Mesendoderm (in vitro differentiated cells): ENCODE measurements at regions not wholly inside any gene's neighbourhood (a gene's known extent, or its start where the extent isn't known, plus 50 kb on each side); places are given as distances from the start of the nearest gene placed in this dataset.

Experiments
- DNase-seq: peaks from one replicate; pipeline ENCODE4 v3.0.0; 2013
- H2AK5ac ChIP-seq: 2 replicates; pipeline ENCODE4 v1.6.1; 2013; ENCODE audit warnings: low read length, inconsistent platforms
- H2BK120ac ChIP-seq: 2 replicates; pipeline ENCODE4 v1.6.1; 2013; ENCODE audit warnings: low read depth, mild to moderate bottlenecking, low read length, moderate library complexity, mixed read lengths
- H2BK15ac ChIP-seq: replicated peaks from 2 replicates; pipeline ENCODE4 v1.6.1; 2013; ENCODE audit warnings: low read depth, mild to moderate bottlenecking, moderate library complexity
- H2BK5ac ChIP-seq: 2 replicates; pipeline ENCODE4 v1.6.1; 2013; ENCODE audit warnings: low read length, inconsistent platforms
- H3K18ac ChIP-seq: 2 replicates; pipeline ENCODE4 v1.6.1; 2013; ENCODE audit warnings: mild to moderate bottlenecking, low read length, mixed read lengths
- H3K23ac ChIP-seq: one replicate; pipeline ENCODE4 v1.6.1; 2013; ENCODE audit warnings: low read length
- H3K27ac ChIP-seq: 2 replicates; pipeline ENCODE4 v1.5.1; 2013; ENCODE audit warnings: low read depth, mild to moderate bottlenecking, inconsistent platforms, low read length, moderate library complexity
- H3K27me3 ChIP-seq: 2 replicates; pipeline ENCODE4 v1.6.1; 2013; ENCODE audit warnings: low read length, control low read depth, mild to moderate bottlenecking, inconsistent platforms; ENCODE audit not compliant: insufficient read depth, poor library complexity
- H3K36me3 ChIP-seq: 2 replicates; pipeline ENCODE4 v1.6.1; 2013; ENCODE audit warnings: low read length, inconsistent platforms; ENCODE audit not compliant: control insufficient read depth, insufficient read depth
- H3K4ac ChIP-seq: one replicate; pipeline ENCODE4 v1.6.1; 2013; ENCODE audit warnings: low read depth, mild to moderate bottlenecking, low read length, moderate library complexity
- H3K4me1 ChIP-seq: 2 replicates; pipeline ENCODE4 v1.6.1; 2013; ENCODE audit warnings: low read depth, low read length, inconsistent platforms; ENCODE audit not compliant: control insufficient read depth
- H3K4me2 ChIP-seq: 2 replicates; pipeline ENCODE4 v1.6.1; 2013; ENCODE audit warnings: low read length
- H3K4me3 ChIP-seq: 2 replicates; pipeline ENCODE4 v1.5.1; 2013; ENCODE audit warnings: mild to moderate bottlenecking, low read length
- H3K56ac ChIP-seq: one replicate; pipeline ENCODE4 v1.6.1; 2013; ENCODE audit warnings: low read length
- H3K79me1 ChIP-seq: 2 replicates; pipeline ENCODE4 v1.6.1; 2013; ENCODE audit warnings: low read length, inconsistent platforms
- H3K79me2 ChIP-seq: 2 replicates; pipeline ENCODE4 v1.6.1; 2013; ENCODE audit warnings: mild to moderate bottlenecking, low read length; ENCODE audit not compliant: control insufficient read depth, insufficient read depth
- H3K9ac ChIP-seq: 2 replicates; pipeline ENCODE4 v1.6.1; 2013; ENCODE audit warnings: low read length, inconsistent platforms
- H4K5ac ChIP-seq: one replicate; pipeline ENCODE4 v1.6.1; 2013; ENCODE audit warnings: low read length
- H4K8ac ChIP-seq: one replicate; pipeline ENCODE4 v1.6.1; 2013; ENCODE audit warnings: low read depth, mild to moderate bottlenecking, control low read depth, low read length, moderate library complexity
- WGBS: extraction: QIAGEN DNeasy Blood & Tissue Kit; methylation state at CpG from one replicate; pipeline ENCODE4 v1.1.7; 2013; ENCODE audit warnings: low lambda C conversion rate, missing lambda C conversion rate; ENCODE audit not compliant: insufficient coverage; ENCODE audit errors: extremely low coverage; 5-methylcytosine and 5-hydroxymethylcytosine counted together

GRCh38 chr5:163357636-163358035 lies 79.8 kb upstream of the CCNG1 start:
- H3K23ac ChIP-seq: no peak overlapping the region
- DNase-seq: no peak
- no peak overlapping the region for H2BK15ac ChIP-seq
- H3K56ac ChIP-seq: no peak overlapping the region
- H3K9ac ChIP-seq: no peak overlapping the region
- H3K79me1 ChIP-seq: no peaks in the 10 kb centered on the region
- H2BK5ac ChIP-seq: no peak overlapping the region
- no peak overlapping the region for H3K4me2 ChIP-seq
- no peaks in the 10 kb centered on the region for H3K36me3 ChIP-seq
- WGBS: no CpG with 5 or more reads among the region's 2 CpGs
- H3K4me1 ChIP-seq: no peaks in the 10 kb centered on the region
- H3K18ac ChIP-seq: no peak overlapping the region
- H3K79me2 ChIP-seq: no peaks in the 10 kb centered on the region
- H3K4ac ChIP-seq: no peak overlapping the region
- no peak overlapping the region for H2BK120ac ChIP-seq
- no peak overlapping the region for H4K8ac ChIP-seq
- no peaks in the 10 kb centered on the region for H3K27me3 ChIP-seq
- H2AK5ac ChIP-seq: no peak overlapping the region
- no peak overlapping the region for H3K4me3 ChIP-seq
- no peak overlapping the region for H3K27ac ChIP-seq
- H4K5ac ChIP-seq: no peak overlapping the region

GRCh38 chr5:163360656-163361055 lies 76.7 kb upstream of the CCNG1 start:
- Histone ChIP-seq H3K9ac (no peak overlapping the region), H2BK5ac (no peak overlapping the region), H2BK120ac (no peak overlapping the region), H3K36me3 (no peaks in the 10 kb centered on the region), H3K27ac (no peak overlapping the region), H3K27me3 (no peaks in the 10 kb centered on the region), H4K8ac (no peak overlapping the region), H3K4ac (no peak overlapping the region), H3K23ac (no peak overlapping the region), H4K5ac (no peak overlapping the region), H3K18ac (no peak overlapping the region), H3K79me2 (no peaks in the 10 kb centered on the region), H3K79me1 (no peaks in the 10 kb centered on the region), H3K56ac (no peak overlapping the region), H3K4me2 (no peak overlapping the region), H3K4me1 (no peaks in the 10 kb centered on the region), H2AK5ac (no peak overlapping the region), H2BK15ac (no peak overlapping the region), H3K4me3 (no peak overlapping the region)
- WGBS: no CpG with 5 or more reads among the region's 3 CpGs
- DNase-seq: no peak

GRCh38 chr5:163361450-163361849 lies 75.9 kb upstream of the CCNG1 start:
- H3K27ac ChIP-seq: no peak overlapping the region
- no peaks in the 10 kb centered on the region for H3K79me1 ChIP-seq
- no peak overlapping the region for H3K9ac ChIP-seq
- no peak overlapping the region for H3K18ac ChIP-seq
- no peak overlapping the region for H3K4me2 ChIP-seq
- no peak overlapping the region for H2BK120ac ChIP-seq
- no peak overlapping the region for H3K23ac ChIP-seq
- no peak overlapping the region for H3K56ac ChIP-seq
- no peaks in the 10 kb centered on the region for H3K79me2 ChIP-seq
- WGBS: no CpG with 5 or more reads among the region's 1 CpG
- no peaks in the 10 kb centered on the region for H3K4me1 ChIP-seq
- H3K4ac ChIP-seq: no peak overlapping the region
- no peak overlapping the region for H3K4me3 ChIP-seq
- H4K8ac ChIP-seq: no peak overlapping the region
- H2BK5ac ChIP-seq: no peak overlapping the region
- H3K36me3 ChIP-seq: no peaks in the 10 kb centered on the region
- H4K5ac ChIP-seq: no peak overlapping the region
- H2AK5ac ChIP-seq: no peak overlapping the region
- DNase-seq: no peak
- H2BK15ac ChIP-seq: no peak overlapping the region
- no peaks in the 10 kb centered on the region for H3K27me3 ChIP-seq

- Histone ChIP-seq H3K18ac (no peak overlapping the region), H3K36me3 (no peaks in the 10 kb centered on the region), H3K27me3 (no peaks in the 10 kb centered on the region), H2AK5ac (no peak overlapping the region), H4K5ac (no peak overlapping the region), H3K56ac (no peak overlapping the region), H3K27ac (no peak overlapping the region), H2BK15ac (no peak overlapping the region), H3K4ac (no peak overlapping the region), H2BK120ac (no peak overlapping the region), H3K23ac (no peak overlapping the region), H3K79me2 (no peaks in the 10 kb centered on the region), H2BK5ac (no peak overlapping the region), H4K8ac (no peak overlapping the region), H3K4me1 (no peaks in the 10 kb centered on the region), H3K4me3 (no peak overlapping the region), H3K79me1 (no peaks in the 10 kb centered on the region), H3K4me2 (no peak overlapping the region), H3K9ac (no peak overlapping the region)
- WGBS: no CpG with 5 or more reads among the region's 2 CpGs
- DNase-seq: no peak
These were observed 74.5 kb upstream of the CCNG1 start for GRCh38 chr5:163362840-163363371.

- Histone ChIP-seq H3K36me3 (no peaks in the 10 kb centered on the region), H2BK5ac (no peak overlapping the region), H3K4me3 (no peak overlapping the region), H3K23ac (no peak overlapping the region), H3K27me3 (no peaks in the 10 kb centered on the region), H2BK120ac (no peak overlapping the region), H3K18ac (no peak overlapping the region), H4K5ac (no peak overlapping the region), H3K9ac (no peak overlapping the region), H2AK5ac (no peak overlapping the region), H3K4ac (no peak overlapping the region), H3K27ac (no peak overlapping the region), H3K79me1 (no peaks in the 10 kb centered on the region), H3K79me2 (no peaks in the 10 kb centered on the region), H3K4me1 (no peaks in the 10 kb centered on the region), H4K8ac (no peak overlapping the region), H3K4me2 (no peak overlapping the region), H3K56ac (no peak overlapping the region), H2BK15ac (no peak overlapping the region)
- DNase-seq: no peak
- WGBS: no CpG with 5 or more reads among the region's 1 CpG
These were observed 74.0 kb upstream of the CCNG1 start for GRCh38 chr5:163363389-163363788.

- DNase-seq: no peak
- Histone ChIP-seq H2AK5ac (no peak overlapping the region), H3K56ac (no peak overlapping the region), H3K27me3 (no peaks in the 10 kb centered on the region), H3K4me2 (no peak overlapping the region), H2BK120ac (no peak overlapping the region), H3K79me2 (no peaks in the 10 kb centered on the region), H3K4me1 (no peaks in the 10 kb centered on the region), H3K4ac (no peak overlapping the region), H3K27ac (no peak overlapping the region), H3K36me3 (no peaks in the 10 kb centered on the region), H3K9ac (no peak overlapping the region), H2BK15ac (no peak overlapping the region), H3K18ac (no peak overlapping the region), H3K4me3 (no peak overlapping the region), H2BK5ac (no peak overlapping the region), H4K5ac (no peak overlapping the region), H3K23ac (no peak overlapping the region), H4K8ac (no peak overlapping the region), H3K79me1 (no peaks in the 10 kb centered on the region)
These were observed 70.6 kb upstream of the CCNG1 start for GRCh38 chr5:163366757-163367156.
